SK-N-SH (cell line): ENCODE measurements at regions not wholly inside any gene's neighbourhood (a gene's known extent, or its start where the extent isn't known, plus 50 kb on each side); places are given as distances from the start of the nearest gene placed in this dataset.

Source experiments
- CTCF ChIA-PET: fragments of 300-600, 350-600 bp; formaldehyde crosslinking; extraction: SDS; loops from one replicate; lab custom pipeline; 2021; lab: Yijun Ruan, JAX
- POLR2A ChIA-PET: fragments of 350-600 bp; sonication (Branson Sonifier 250); formaldehyde crosslinking; extraction: SDS; loops from one replicate; lab custom pipeline; 2020; ENCODE audit warnings: antibody characterized with exemption, inconsistent platforms; lab: Yijun Ruan, JAX
- DNase-seq: peaks from one replicate; pipeline ENCODE4 v3.0.0; 2012
- H2AFZ ChIP-seq: fragments of 200-600 bp; sonication (generic); 2 replicates; pipeline ENCODE4 v1.8.1; 2016; ENCODE audit warnings: antibody characterized with exemption, mild to moderate bottlenecking, low read depth
- H3F3A ChIP-seq: fragments of 200-600 bp; sonication (generic); replicated peaks from 2 replicates; pipeline ENCODE3; 2016; ENCODE audit warnings: antibody characterized with exemption, mild to moderate bottlenecking; ENCODE audit not compliant: insufficient read depth
- H3K27ac ChIP-seq, 2 experiments: fragments of 200-500 bp in 1 of 2; fragments of 200-600 bp in 1 of 2; sonication (Bioruptor generic) in 1 of 2; sonication (generic), shearing (Covaris generic) in 1 of 2; 2 replicates each; pipeline versions ENCODE4 v1.5.1 to v1.6.1; 2014 to 2016; ENCODE audit warnings: low read depth in 2 of 2, inconsistent platforms in 1 of 2, low read length in 1 of 2, mild to moderate bottlenecking in 1 of 2, mixed read lengths in 1 of 2
- H3K27me3 ChIP-seq: fragments of 200-600 bp; sonication (generic), shearing (Covaris generic); 2 replicates; pipeline ENCODE4 v1.6.1; 2016; ENCODE audit warnings: mixed run types; ENCODE audit not compliant: insufficient read depth
- H3K36me3 ChIP-seq, 2 experiments: fragments of 200-500 bp in 1 of 2; fragments of 200-600 bp in 1 of 2; sonication (Bioruptor generic) in 1 of 2; sonication (generic) in 1 of 2; replicated peaks in 1 of 2; 2 replicates each; pipeline versions ENCODE3 to v1.5.1; 2014 to 2016; ENCODE audit warnings: low read length in 1 of 2, mild to moderate bottlenecking in 1 of 2; ENCODE audit not compliant: insufficient read depth in 2 of 2, control insufficient read depth in 1 of 2
- H3K4me1 ChIP-seq, 2 experiments: fragments of 200-500 bp in 1 of 2; fragments of 200-600 bp in 1 of 2; sonication (Bioruptor generic) in 1 of 2; sonication (generic), shearing (Covaris generic) in 1 of 2; 2 replicates each; pipeline versions ENCODE4 v1.5.1 to v1.6.1; 2014 to 2016; ENCODE audit warnings: low read depth in 1 of 2, low read length in 1 of 2, mixed run types in 1 of 2; ENCODE audit not compliant: insufficient read depth in 2 of 2, control insufficient read depth in 1 of 2
- H3K4me2 ChIP-seq: fragments of 200-600 bp; sonication (generic), shearing (Covaris generic); 2 replicates; pipeline ENCODE4 v1.6.1; 2017; ENCODE audit warnings: mixed run types
- H3K4me3 ChIP-seq, 2 experiments: fragments of 200-500 bp in 1 of 2; fragments of 200-600 bp in 1 of 2; sonication (Bioruptor generic) in 1 of 2; sonication (generic), shearing (Covaris generic) in 1 of 2; 2 replicates each; pipeline versions ENCODE4 v1.5.1 to v1.8.1; 2014 to 2016; ENCODE audit warnings: low read depth in 2 of 2, inconsistent platforms in 1 of 2, low read length in 1 of 2, mild to moderate bottlenecking in 1 of 2, mixed read lengths in 1 of 2, moderate library complexity in 1 of 2
- H3K79me2 ChIP-seq: fragments of 200-600 bp; sonication (generic); 2 replicates; pipeline ENCODE4 v1.8.1; 2017; ENCODE audit warnings: mild to moderate bottlenecking; ENCODE audit not compliant: insufficient read depth
- H3K9ac ChIP-seq: fragments of 200-600 bp; sonication (generic); 2 replicates; pipeline ENCODE4 v1.6.1; 2017; ENCODE audit warnings: mixed run types
- H3K9me2 ChIP-seq: fragments of 200-600 bp; sonication (generic); 2 replicates; pipeline ENCODE4 v1.6.1; 2017; ENCODE audit warnings: mixed run types
- H3K9me3 ChIP-seq: fragments of 200-600 bp; sonication (generic); 2 replicates; pipeline ENCODE4 v1.6.1; 2017; ENCODE audit warnings: mixed run types, mild to moderate bottlenecking, moderate library complexity
- H4K20me1 ChIP-seq: fragments of 200-600 bp; sonication (generic); 2 replicates; pipeline ENCODE4 v1.6.1; 2017; ENCODE audit warnings: mild to moderate bottlenecking, mixed run types; ENCODE audit not compliant: insufficient read depth
- CHD2 ChIP-seq: fragments of 150-350 bp; IDR thresholded peaks from 2 replicates; pipeline ENCODE4 v1.6.1; 2018; ENCODE audit warnings: low read length; ENCODE audit not compliant: partially characterized antibody
- EP300 ChIP-seq, 2 experiments: IDR thresholded peaks; 2 replicates each; pipeline versions ENCODE4 v1.4.0 to v1.6.1; 2012; ENCODE audit warnings: borderline replicate concordance in 1 of 2, low read depth in 1 of 2, low read length in 1 of 2
- FOSL2 ChIP-seq: IDR thresholded peaks from 2 replicates; pipeline ENCODE4 v1.4.0; 2012; ENCODE audit warnings: low read depth, mild to moderate bottlenecking, moderate library complexity, borderline replicate concordance
- FOXJ3 ChIP-seq: sonication (generic); formaldehyde crosslinking; IDR thresholded peaks from 2 replicates; pipeline ENCODE4 v1.5.1; 2020; ENCODE audit warnings: mild to moderate bottlenecking, missing genetic modification reagents
- GATA2 ChIP-seq: sonication (generic); formaldehyde crosslinking; IDR thresholded peaks from 2 replicates; pipeline ENCODE4 v1.5.0; 2020; ENCODE audit warnings: mild to moderate bottlenecking, missing genetic modification reagents
- IRF3 ChIP-seq: fragments of 150-350 bp; IDR thresholded peaks from 2 replicates; pipeline ENCODE4 v1.6.1; 2016; ENCODE audit warnings: mild to moderate bottlenecking, low read depth, low read length
- NRF1 ChIP-seq: IDR thresholded peaks from 2 replicates; pipeline ENCODE4 v1.6.1; 2012; ENCODE audit warnings: low read depth, mild to moderate bottlenecking, low read length
- POLR2AphosphoS5 ChIP-seq: IDR thresholded peaks from 2 replicates; pipeline ENCODE4 v1.6.1; 2012; ENCODE audit warnings: low read depth, low read length
- RAD21 ChIP-seq: IDR thresholded peaks from 2 replicates; pipeline ENCODE4 v1.6.1; 2012; ENCODE audit warnings: mild to moderate bottlenecking, low read length
- REST ChIP-seq: IDR thresholded peaks from 2 replicates; pipeline ENCODE4 v1.6.1; 2012; ENCODE audit warnings: mild to moderate bottlenecking, low read depth, low read length, moderate library complexity
- SMC3 ChIP-seq: IDR thresholded peaks from 2 replicates; pipeline ENCODE4 v1.6.1; 2012; ENCODE audit warnings: low read depth, low read length, improper control_type of control experiment
- TCF12 ChIP-seq: IDR thresholded peaks from 2 replicates; pipeline ENCODE4 v1.4.0; 2012
- USF1 ChIP-seq: IDR thresholded peaks from 2 replicates; pipeline ENCODE4 v1.4.0; 2012; ENCODE audit warnings: low read depth, borderline replicate concordance
- WGBS: methylation state at CpG from one replicate; pipeline ENCODE4 v1.1.6; 2017; ENCODE audit warnings: low lambda C conversion rate; 5-methylcytosine and 5-hydroxymethylcytosine counted together
- TF ChIP-seq, protein P1 (sequence below): IDR thresholded peaks from 2 replicates; pipeline ENCODE4 v1.4.0; 2012; ENCODE audit warnings: low read depth

DNA sequence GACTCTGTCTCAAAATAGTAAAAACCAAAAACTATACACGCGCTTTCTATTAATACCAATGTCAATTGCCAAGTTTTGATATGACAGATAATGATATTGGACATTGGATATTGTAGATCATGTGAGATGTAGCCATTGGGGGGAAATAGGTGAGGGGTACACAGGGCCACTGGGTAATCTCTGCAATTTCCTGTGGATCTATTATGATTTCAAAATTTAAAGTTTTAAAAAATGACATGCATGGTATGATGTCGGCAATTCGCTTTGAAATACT, 266.0 kb downstream of the PARN start:
- Histone ChIP-seq H3K9ac (no peak overlapping the region), H3K4me3 (no peak overlapping the region), H3K4me2 (no peak overlapping the region), H3F3A (no peaks in the 10 kb centered on the region), H3K79me2 (no peaks in the 10 kb centered on the region), H4K20me1 (no peaks in the 10 kb centered on the region), H3K9me3 (no peaks in the 10 kb centered on the region), H2AFZ (no peak overlapping the region), H3K27me3 (no peaks in the 10 kb centered on the region), H3K36me3 (no peaks in the 10 kb centered on the region), H3K9me2 (no peaks in the 10 kb centered on the region), H3K27ac (no peak overlapping the region), H3K4me1 (no peaks in the 10 kb centered on the region)
- TF ChIP-seq EP300 (IDR thresholded peaks at IDR 0.05; ENCODE audit: borderline replicate concordance in 1 of 2, low read depth in 1 of 2, low read length in 1 of 2) = no peak
- TF ChIP-seq SMC3 = no peak
- no peak for TF ChIP-seq CHD2
- no peak for TF ChIP-seq TCF12
- TF ChIP-seq REST = no peak
- TF ChIP-seq GATA2 = no peak
- no peak for TF ChIP-seq FOXJ3 (CRISPR knock-in tag)
- no peak for TF ChIP-seq USF1
- TF ChIP-seq RAD21 = no peak
- no peak for TF ChIP-seq IRF3
- TF ChIP-seq NRF1 = no peak
- TF ChIP-seq FOSL2 = no peak
- no peak for TF ChIP-seq POLR2AphosphoS5
- ChIA-PET CTCF (no interaction called here), POLR2A (no interaction called here)
- no peak for DNase-seq
- WGBS = 75% methylated on average over 4 of the region's 4 CpGs

GRCh38 chr16:14362774-14363371, 267.2 kb downstream of the PARN start:
- CTCF ChIA-PET = no interaction called here
- H3K27ac ChIP-seq = no peak overlapping the region
- POLR2A ChIA-PET = no interaction called here
- no peaks in the 10 kb centered on the region for H3K9me2 ChIP-seq
- H3K79me2 ChIP-seq = no peaks in the 10 kb centered on the region
- H3K4me1 ChIP-seq = no peaks in the 10 kb centered on the region
- no peak overlapping the region for H3K9ac ChIP-seq
- H3K4me3 ChIP-seq = no peak overlapping the region
- H3K27me3 ChIP-seq = no peaks in the 10 kb centered on the region
- H3K9me3 ChIP-seq = no peaks in the 10 kb centered on the region
- peak overlapping the region; percentile 56; the same call in 1 of the 2 replicates for H2AFZ ChIP-seq
- H4K20me1 ChIP-seq = no peaks in the 10 kb centered on the region
- 53% methylated on average over 15 of the region's 20 CpGs for WGBS
- 0 out of 2 replicates have a peak, but pooled peaks have one; percentile 3 for TF ChIP-seq FOSL2
- TF ChIP-seq, protein P1, sequence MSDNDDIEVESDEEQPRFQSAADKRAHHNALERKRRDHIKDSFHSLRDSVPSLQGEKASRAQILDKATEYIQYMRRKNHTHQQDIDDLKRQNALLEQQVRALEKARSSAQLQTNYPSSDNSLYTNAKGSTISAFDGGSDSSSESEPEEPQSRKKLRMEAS = no peak
- no peaks in the 10 kb centered on the region for H3F3A ChIP-seq
- DNase-seq = no peak
- no peaks in the 10 kb centered on the region for H3K36me3 ChIP-seq
- peak overlapping the region; percentile 43; the same call in 1 of the 2 replicates for H3K4me2 ChIP-seq
